ENCODE measurements at regions not wholly inside any gene's neighbourhood (a gene's known extent, or its start where the extent isn't known, plus 50 kb on each side); places are given as distances from the start of the nearest gene placed in this dataset.

DNA sequence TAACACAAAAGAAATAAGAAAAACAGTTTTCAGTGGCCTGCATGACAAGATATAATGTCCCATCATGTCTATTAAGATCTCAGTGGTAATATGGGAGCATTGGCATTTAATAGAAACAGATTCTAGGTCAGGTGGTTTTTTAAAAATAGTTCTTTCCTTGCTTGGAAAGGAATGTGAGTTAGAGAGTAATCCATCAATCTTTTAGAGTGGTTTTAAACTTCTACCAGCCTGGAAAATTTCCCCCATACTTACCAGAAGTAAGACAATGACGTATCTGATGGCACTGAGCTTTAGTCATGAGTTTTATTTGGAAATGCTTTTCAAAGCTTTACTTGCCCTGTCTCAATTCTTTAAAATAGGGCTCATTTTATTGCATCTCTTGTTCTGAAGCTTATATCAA lies 441.7 kb upstream of the SMIM21 start:
- no peak for TF ChIP-seq EZH2 (optimal IDR thresholded peaks at IDR 0.05; ENCODE audit: low read depth, low read length)
- TF ChIP-seq, protein P1, sequence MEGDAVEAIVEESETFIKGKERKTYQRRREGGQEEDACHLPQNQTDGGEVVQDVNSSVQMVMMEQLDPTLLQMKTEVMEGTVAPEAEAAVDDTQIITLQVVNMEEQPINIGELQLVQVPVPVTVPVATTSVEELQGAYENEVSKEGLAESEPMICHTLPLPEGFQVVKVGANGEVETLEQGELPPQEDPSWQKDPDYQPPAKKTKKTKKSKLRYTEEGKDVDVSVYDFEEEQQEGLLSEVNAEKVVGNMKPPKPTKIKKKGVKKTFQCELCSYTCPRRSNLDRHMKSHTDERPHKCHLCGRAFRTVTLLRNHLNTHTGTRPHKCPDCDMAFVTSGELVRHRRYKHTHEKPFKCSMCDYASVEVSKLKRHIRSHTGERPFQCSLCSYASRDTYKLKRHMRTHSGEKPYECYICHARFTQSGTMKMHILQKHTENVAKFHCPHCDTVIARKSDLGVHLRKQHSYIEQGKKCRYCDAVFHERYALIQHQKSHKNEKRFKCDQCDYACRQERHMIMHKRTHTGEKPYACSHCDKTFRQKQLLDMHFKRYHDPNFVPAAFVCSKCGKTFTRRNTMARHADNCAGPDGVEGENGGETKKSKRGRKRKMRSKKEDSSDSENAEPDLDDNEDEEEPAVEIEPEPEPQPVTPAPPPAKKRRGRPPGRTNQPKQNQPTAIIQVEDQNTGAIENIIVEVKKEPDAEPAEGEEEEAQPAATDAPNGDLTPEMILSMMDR (IDR thresholded peaks at IDR 0.05; ENCODE audit: low read length), result no peak
